ENCODE measurements at regions not wholly inside any gene's neighbourhood (a gene's known extent, or its start where the extent isn't known, plus 50 kb on each side); places are given as distances from the start of the nearest gene placed in this dataset.

- peaks cover 2% of the 10 kb centered on the region for H3K27me3 Mint-ChIP-seq
- no peaks in the 10 kb centered on the region for H3K9me3 Mint-ChIP-seq
- H3K4me1 Mint-ChIP-seq: no peaks in the 10 kb centered on the region
- ATAC-seq (ENCODE audit: low read depth) (no peak), DNase-seq (ENCODE audit: low spot score in 2 of 2) (no peak)
- H3K27ac Mint-ChIP-seq: no peak overlapping the region
- H3K36me3 Mint-ChIP-seq: no peaks in the 10 kb centered on the region
- no peak overlapping the region for H3K4me3 Mint-ChIP-seq
Measured at GRCh38 chr10:33441561-33441960, 107.1 kb upstream of the NRP1 start.

DNA sequence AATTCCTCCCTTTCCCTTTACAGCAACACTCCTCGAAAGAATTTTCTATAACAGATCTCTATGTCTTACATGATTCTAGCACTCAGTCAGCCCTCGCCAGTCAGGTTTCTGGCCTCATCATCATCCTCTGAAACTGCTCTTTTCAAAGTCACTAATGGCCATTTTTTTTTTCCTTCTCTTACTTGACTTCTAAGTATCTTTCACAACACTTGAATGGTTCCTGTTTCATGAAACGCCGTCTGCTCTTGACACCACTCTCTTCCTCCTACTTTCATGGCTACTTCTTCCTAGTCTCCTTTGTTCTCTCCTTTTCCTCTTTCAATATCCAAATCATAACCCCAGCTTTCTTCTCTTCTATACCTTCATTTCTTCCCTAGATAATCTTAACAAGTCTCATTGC, 100.5 kb upstream of the NRP1 start:
- H3K36me3 Mint-ChIP-seq: no peaks in the 10 kb centered on the region
- H3K4me3 Mint-ChIP-seq: no peak overlapping the region
- no peak for DNase-seq (ENCODE audit: low spot score in 2 of 2)
- peaks cover 2% of the 10 kb centered on the region for H3K27me3 Mint-ChIP-seq
- H3K4me1 Mint-ChIP-seq: no peaks in the 10 kb centered on the region
- ATAC-seq (ENCODE audit: low read depth): no peak
- no peak overlapping the region for H3K27ac Mint-ChIP-seq
- H3K9me3 Mint-ChIP-seq: no peaks in the 10 kb centered on the region

GRCh38 chr10:33428682-33429081, 94.2 kb upstream of the NRP1 start:
- no peaks in the 10 kb centered on the region for H3K27me3 Mint-ChIP-seq
- no peak overlapping the region for H3K4me3 Mint-ChIP-seq
- no peak overlapping the region for H3K27ac Mint-ChIP-seq
- ATAC-seq (ENCODE audit: low read depth): no peak
- H3K9me3 Mint-ChIP-seq: no peaks in the 10 kb centered on the region
- DNase-seq (ENCODE audit: low spot score in 2 of 2): no peak
- no peaks in the 10 kb centered on the region for H3K36me3 Mint-ChIP-seq
- H3K4me1 Mint-ChIP-seq: no peaks in the 10 kb centered on the region

GRCh38 chr10:33423154-33423529, 88.7 kb upstream of the NRP1 start:
- no peak overlapping the region for H3K4me3 Mint-ChIP-seq
- peaks cover 2% of the 10 kb centered on the region for H3K27me3 Mint-ChIP-seq
- H3K27ac Mint-ChIP-seq: no peak overlapping the region
- peaks cover 3% of the 10 kb centered on the region for H3K9me3 Mint-ChIP-seq
- DNase-seq (ENCODE audit: low spot score in 2 of 2): no peak
- H3K36me3 Mint-ChIP-seq: no peaks in the 10 kb centered on the region
- no peak for ATAC-seq (ENCODE audit: low read depth)
- H3K4me1 Mint-ChIP-seq: peaks cover 2% of the 10 kb centered on the region

DNA sequence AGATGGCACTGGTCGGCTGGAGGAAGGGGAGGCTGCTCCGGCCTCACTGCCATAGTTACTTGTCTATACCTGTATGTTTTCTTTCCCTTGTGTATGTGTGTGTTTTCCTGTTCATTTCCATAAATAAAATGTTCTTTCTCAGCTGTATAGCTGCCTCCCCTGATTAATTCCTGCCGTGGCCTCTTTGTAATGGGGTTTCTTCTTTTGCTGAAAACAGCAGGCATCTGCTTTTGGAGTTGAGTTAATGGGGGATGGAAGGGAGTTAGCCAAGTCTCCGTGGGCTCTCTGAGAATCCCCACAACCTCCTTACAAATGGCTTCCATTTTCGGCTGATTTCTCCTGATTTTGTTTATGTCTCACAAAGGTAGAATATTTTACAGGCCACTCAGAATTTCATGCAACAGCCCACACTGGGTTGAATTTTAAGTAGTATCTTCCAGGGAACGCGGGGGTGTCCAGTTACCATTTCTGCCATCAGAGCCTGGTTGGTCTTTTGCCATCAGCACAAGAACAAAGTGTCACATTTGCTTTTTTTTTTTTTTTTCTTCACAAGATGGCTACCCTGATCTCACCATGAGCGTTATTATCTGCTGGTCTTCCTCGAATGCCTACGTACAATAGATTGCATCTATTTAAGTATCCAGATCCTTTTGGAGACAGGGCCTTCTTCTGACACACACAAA, 88.1 kb upstream of the NRP1 start:
- H3K4me3 Mint-ChIP-seq: no peak overlapping the region
- peaks cover 2% of the 10 kb centered on the region for H3K4me1 Mint-ChIP-seq
- H3K9me3 Mint-ChIP-seq: peaks cover 3% of the 10 kb centered on the region
- peaks cover 2% of the 10 kb centered on the region for H3K27me3 Mint-ChIP-seq
- no peak for DNase-seq (ENCODE audit: low spot score in 2 of 2)
- no peaks in the 10 kb centered on the region for H3K36me3 Mint-ChIP-seq
- no peak for ATAC-seq (ENCODE audit: low read depth)
- no peak overlapping the region for H3K27ac Mint-ChIP-seq

GRCh38 chr10:33421789-33422462, 87.5 kb upstream of the NRP1 start:
- H3K27me3 Mint-ChIP-seq: peaks cover 2% of the 10 kb centered on the region
- no peak overlapping the region for H3K4me3 Mint-ChIP-seq
- DNase-seq (ENCODE audit: low spot score in 2 of 2) (no peak), ATAC-seq (ENCODE audit: low read depth) (no peak)
- H3K36me3 Mint-ChIP-seq: no peaks in the 10 kb centered on the region
- peaks cover 3% of the 10 kb centered on the region for H3K9me3 Mint-ChIP-seq
- H3K4me1 Mint-ChIP-seq: peaks cover 2% of the 10 kb centered on the region
- no peak overlapping the region for H3K27ac Mint-ChIP-seq

- DNase-seq (ENCODE audit: low spot score in 2 of 2): no peak
- no peaks in the 10 kb centered on the region for H3K36me3 Mint-ChIP-seq
- peaks cover 2% of the 10 kb centered on the region for H3K27me3 Mint-ChIP-seq
- H3K27ac Mint-ChIP-seq: no peak overlapping the region
- peaks cover 6% of the 10 kb centered on the region for H3K9me3 Mint-ChIP-seq
- H3K4me1 Mint-ChIP-seq: peaks cover 2% of the 10 kb centered on the region
- no peak for ATAC-seq (ENCODE audit: low read depth)
- no peak overlapping the region for H3K4me3 Mint-ChIP-seq
Measured at GRCh38 chr10:33419311-33419710, 84.8 kb upstream of the NRP1 start.

DNA sequence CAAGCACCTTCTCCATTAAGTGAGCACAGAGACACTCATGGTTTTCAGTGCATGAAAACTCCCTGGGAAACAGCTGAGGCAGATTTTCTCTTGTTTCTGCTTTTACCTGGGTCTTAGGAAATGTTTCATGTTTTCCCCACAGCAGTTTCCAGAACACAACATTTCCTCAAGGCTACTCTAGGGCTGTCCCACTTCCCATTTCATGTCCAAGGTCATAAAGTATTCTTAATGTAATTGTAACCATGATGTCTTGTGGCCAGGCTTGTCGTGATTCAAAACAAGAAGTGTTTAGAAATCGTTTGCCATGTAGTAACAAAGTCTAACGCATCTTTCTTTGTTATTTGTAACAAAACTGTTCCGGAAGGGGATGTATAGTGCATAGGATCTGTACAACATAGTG, 83.8 kb upstream of the NRP1 start:
- H3K4me1 Mint-ChIP-seq: peaks cover 5% of the 10 kb centered on the region
- no peak overlapping the region for H3K27ac Mint-ChIP-seq
- DNase-seq (ENCODE audit: low spot score in 2 of 2): no peak
- H3K36me3 Mint-ChIP-seq: no peaks in the 10 kb centered on the region
- ATAC-seq (ENCODE audit: low read depth): no peak
- peaks cover 6% of the 10 kb centered on the region for H3K9me3 Mint-ChIP-seq
- peaks cover 2% of the 10 kb centered on the region for H3K27me3 Mint-ChIP-seq
- no peak overlapping the region for H3K4me3 Mint-ChIP-seq

- H3K27ac Mint-ChIP-seq: no peak overlapping the region
- no peak overlapping the region for H3K4me3 Mint-ChIP-seq
- peaks cover 8% of the 10 kb centered on the region for H3K27me3 Mint-ChIP-seq
- peaks cover 5% of the 10 kb centered on the region for H3K4me1 Mint-ChIP-seq
- peaks cover 6% of the 10 kb centered on the region for H3K9me3 Mint-ChIP-seq
- no peak for DNase-seq (ENCODE audit: low spot score in 2 of 2)
- no peak for ATAC-seq (ENCODE audit: low read depth)
- H3K36me3 Mint-ChIP-seq: no peaks in the 10 kb centered on the region
Measured at GRCh38 chr10:33416691-33417090, 82.2 kb upstream of the NRP1 start.

GRCh38 chr10:33416209-33416608, 81.7 kb upstream of the NRP1 start:
- no peak for ATAC-seq (ENCODE audit: low read depth)
- Mint-ChIP-seq H3K27me3 (peaks cover 9% of the 10 kb centered on the region), H3K4me1 (peaks cover 5% of the 10 kb centered on the region), H3K27ac (no peak overlapping the region), H3K36me3 (no peaks in the 10 kb centered on the region), H3K4me3 (no peak overlapping the region), H3K9me3 (peaks cover 6% of the 10 kb centered on the region)
- DNase-seq (ENCODE audit: low spot score in 2 of 2): no peak

DNA sequence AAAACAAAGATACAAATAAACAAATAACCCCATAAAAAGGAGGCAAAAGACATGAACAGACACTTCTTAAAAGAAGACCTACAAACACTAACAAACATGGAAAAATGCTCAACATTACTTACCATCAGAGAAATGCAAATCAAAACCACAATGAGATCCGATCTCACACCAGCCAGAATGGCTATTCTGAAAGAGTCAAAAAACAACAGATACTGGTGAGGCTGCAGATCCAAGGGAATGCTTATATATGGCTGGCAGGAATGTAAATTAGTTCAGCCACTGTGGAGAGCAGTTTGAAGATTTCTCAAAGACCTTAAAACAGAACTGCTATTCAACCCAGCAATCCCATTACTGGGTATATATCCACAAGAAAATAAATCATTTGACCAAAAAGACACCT, 80.4 kb upstream of the NRP1 start:
- Mint-ChIP-seq H3K4me1 (peaks cover 5% of the 10 kb centered on the region), H3K4me3 (no peak overlapping the region), H3K27me3 (peaks cover 10% of the 10 kb centered on the region), H3K36me3 (no peaks in the 10 kb centered on the region), H3K9me3 (peaks cover 4% of the 10 kb centered on the region), H3K27ac (no peak overlapping the region)
- DNase-seq (ENCODE audit: low spot score in 2 of 2): no peak
- no peak for ATAC-seq (ENCODE audit: low read depth)

GRCh38 chr10:33412653-33413361, 78.3 kb upstream of the NRP1 start:
- H3K4me3 Mint-ChIP-seq: no peak overlapping the region
- peaks cover 12% of the 10 kb centered on the region for H3K27me3 Mint-ChIP-seq
- no peak overlapping the region for H3K27ac Mint-ChIP-seq
- no peak for ATAC-seq (ENCODE audit: low read depth)
- H3K36me3 Mint-ChIP-seq: no peaks in the 10 kb centered on the region
- no peak for DNase-seq (ENCODE audit: low spot score in 2 of 2)
- peaks cover 2% of the 10 kb centered on the region for H3K4me1 Mint-ChIP-seq
- H3K9me3 Mint-ChIP-seq: peaks cover 3% of the 10 kb centered on the region

GRCh38 chr10:33412241-33412640, 77.8 kb upstream of the NRP1 start:
- H3K27me3 Mint-ChIP-seq: peaks cover 12% of the 10 kb centered on the region
- no peak for DNase-seq (ENCODE audit: low spot score in 2 of 2)

DNA sequence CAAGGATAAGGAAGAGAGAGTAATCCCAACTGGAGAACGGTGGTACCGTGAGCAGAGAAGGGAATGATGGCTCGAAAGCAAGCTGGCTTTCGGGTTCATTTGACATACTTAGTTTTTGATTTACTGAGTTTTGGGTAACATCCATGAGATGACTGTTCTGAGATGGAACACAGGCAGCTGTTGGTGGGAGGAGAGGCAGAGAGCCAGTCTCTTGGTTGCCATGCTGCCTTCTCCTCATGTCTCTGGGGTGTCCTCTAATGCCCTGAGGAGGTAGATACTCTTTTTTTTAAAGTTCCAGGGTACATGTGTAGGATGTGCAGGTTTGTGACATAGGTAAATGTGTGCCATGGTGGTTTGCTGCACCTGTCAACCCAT, 76.4 kb upstream of the NRP1 start:
- no peak for ATAC-seq (ENCODE audit: low read depth)
- Mint-ChIP-seq H3K27me3 (peaks cover 14% of the 10 kb centered on the region), H3K27ac (no peak overlapping the region), H3K4me3 (no peak overlapping the region), H3K4me1 (peaks cover 2% of the 10 kb centered on the region), H3K36me3 (no peaks in the 10 kb centered on the region), H3K9me3 (peaks cover 4% of the 10 kb centered on the region)
- no peak for DNase-seq (ENCODE audit: low spot score in 2 of 2)

More at GRCh38 chr10:33412241-33412640, 77.8 kb upstream of the NRP1 start:
- Mint-ChIP-seq H3K36me3 (no peaks in the 10 kb centered on the region), H3K9me3 (peaks cover 3% of the 10 kb centered on the region), H3K4me1 (peaks cover 2% of the 10 kb centered on the region), H3K4me3 (no peak overlapping the region), H3K27ac (no peak overlapping the region)
- ATAC-seq (ENCODE audit: low read depth): no peak
